Mesendoderm (in vitro differentiated cells): ENCODE measurements at regions not wholly inside any gene's neighbourhood (a gene's known extent, or its start where the extent isn't known, plus 50 kb on each side); places are given as distances from the start of the nearest gene placed in this dataset.
A peak's percentile ranks its signal among the peaks of the same experiment; 100 is the strongest.

Experiments used
- DNase-seq: peaks from one replicate; pipeline ENCODE4 v3.0.0; 2013
- H2AK5ac ChIP-seq: 2 replicates; pipeline ENCODE4 v1.6.1; 2013; ENCODE audit warnings: low read length, inconsistent platforms
- H2BK120ac ChIP-seq: 2 replicates; pipeline ENCODE4 v1.6.1; 2013; ENCODE audit warnings: low read depth, mild to moderate bottlenecking, low read length, moderate library complexity, mixed read lengths
- H2BK15ac ChIP-seq: replicated peaks from 2 replicates; pipeline ENCODE4 v1.6.1; 2013; ENCODE audit warnings: low read depth, mild to moderate bottlenecking, moderate library complexity
- H2BK5ac ChIP-seq: 2 replicates; pipeline ENCODE4 v1.6.1; 2013; ENCODE audit warnings: low read length, inconsistent platforms
- H3K18ac ChIP-seq: 2 replicates; pipeline ENCODE4 v1.6.1; 2013; ENCODE audit warnings: mild to moderate bottlenecking, low read length, mixed read lengths
- H3K23ac ChIP-seq: one replicate; pipeline ENCODE4 v1.6.1; 2013; ENCODE audit warnings: low read length
- H3K27ac ChIP-seq: 2 replicates; pipeline ENCODE4 v1.5.1; 2013; ENCODE audit warnings: low read depth, mild to moderate bottlenecking, inconsistent platforms, low read length, moderate library complexity
- H3K27me3 ChIP-seq: 2 replicates; pipeline ENCODE4 v1.6.1; 2013; ENCODE audit warnings: low read length, control low read depth, mild to moderate bottlenecking, inconsistent platforms; ENCODE audit not compliant: insufficient read depth, poor library complexity
- H3K36me3 ChIP-seq: 2 replicates; pipeline ENCODE4 v1.6.1; 2013; ENCODE audit warnings: low read length, inconsistent platforms; ENCODE audit not compliant: control insufficient read depth, insufficient read depth
- H3K4ac ChIP-seq: one replicate; pipeline ENCODE4 v1.6.1; 2013; ENCODE audit warnings: low read depth, mild to moderate bottlenecking, low read length, moderate library complexity
- H3K4me1 ChIP-seq: 2 replicates; pipeline ENCODE4 v1.6.1; 2013; ENCODE audit warnings: low read depth, low read length, inconsistent platforms; ENCODE audit not compliant: control insufficient read depth
- H3K4me2 ChIP-seq: 2 replicates; pipeline ENCODE4 v1.6.1; 2013; ENCODE audit warnings: low read length
- H3K4me3 ChIP-seq: 2 replicates; pipeline ENCODE4 v1.5.1; 2013; ENCODE audit warnings: mild to moderate bottlenecking, low read length
- H3K56ac ChIP-seq: one replicate; pipeline ENCODE4 v1.6.1; 2013; ENCODE audit warnings: low read length
- H3K79me1 ChIP-seq: 2 replicates; pipeline ENCODE4 v1.6.1; 2013; ENCODE audit warnings: low read length, inconsistent platforms
- H3K79me2 ChIP-seq: 2 replicates; pipeline ENCODE4 v1.6.1; 2013; ENCODE audit warnings: mild to moderate bottlenecking, low read length; ENCODE audit not compliant: control insufficient read depth, insufficient read depth
- H3K9ac ChIP-seq: 2 replicates; pipeline ENCODE4 v1.6.1; 2013; ENCODE audit warnings: low read length, inconsistent platforms
- H4K5ac ChIP-seq: one replicate; pipeline ENCODE4 v1.6.1; 2013; ENCODE audit warnings: low read length
- H4K8ac ChIP-seq: one replicate; pipeline ENCODE4 v1.6.1; 2013; ENCODE audit warnings: low read depth, mild to moderate bottlenecking, control low read depth, low read length, moderate library complexity
- WGBS: extraction: QIAGEN DNeasy Blood & Tissue Kit; methylation state at CpG from one replicate; pipeline ENCODE4 v1.1.7; 2013; ENCODE audit warnings: low lambda C conversion rate, missing lambda C conversion rate; ENCODE audit not compliant: insufficient coverage; ENCODE audit errors: extremely low coverage; 5-methylcytosine and 5-hydroxymethylcytosine counted together

- H3K79me1 ChIP-seq = peaks cover 19% of the 10 kb centered on the region
- H3K23ac ChIP-seq = no peak overlapping the region
- H3K9ac ChIP-seq = peak overlapping the region; percentile 54
- H3K36me3 ChIP-seq = no peaks in the 10 kb centered on the region
- H2BK120ac ChIP-seq = no peak overlapping the region
- H3K4me1 ChIP-seq = peaks cover 10% of the 10 kb centered on the region
- no peak overlapping the region for H3K18ac ChIP-seq
- H2BK5ac ChIP-seq = no peak overlapping the region
- H2AK5ac ChIP-seq = peak overlapping the region; percentile 9
- H4K5ac ChIP-seq = no peak overlapping the region
- H4K8ac ChIP-seq = no peak overlapping the region
- no peak overlapping the region for H3K4ac ChIP-seq
- no peak overlapping the region for H3K4me2 ChIP-seq
- DNase-seq = no peak
- no peak overlapping the region for H2BK15ac ChIP-seq
- peaks cover 7% of the 10 kb centered on the region for H3K79me2 ChIP-seq
- H3K27ac ChIP-seq = no peak overlapping the region
- WGBS = no CpG with 5 or more reads among the region's 8 CpGs
- H3K4me3 ChIP-seq = no peak overlapping the region
- no peaks in the 10 kb centered on the region for H3K27me3 ChIP-seq
- H3K56ac ChIP-seq = peak overlapping the region; percentile 29
These were observed 67.2 kb upstream of the PTGR2 start for GRCh38 chr14:73784181-73784987.

GRCh38 chr14:73783107-73783727 lies 68.4 kb upstream of the PTGR2 start:
- Histone ChIP-seq H3K56ac (no peak overlapping the region), H3K36me3 (no peaks in the 10 kb centered on the region), H3K27me3 (no peaks in the 10 kb centered on the region), H3K4me1 (peaks cover 10% of the 10 kb centered on the region), H3K4me3 (no peak overlapping the region), H3K18ac (no peak overlapping the region), H3K4ac (no peak overlapping the region), H4K5ac (no peak overlapping the region), H2BK5ac (no peak overlapping the region), H3K27ac (no peak overlapping the region), H3K9ac (no peak overlapping the region), H3K79me2 (peaks cover 7% of the 10 kb centered on the region), H2AK5ac (no peak overlapping the region), H3K4me2 (no peak overlapping the region), H2BK15ac (no peak overlapping the region), H4K8ac (no peak overlapping the region), H3K23ac (no peak overlapping the region), H3K79me1 (peaks cover 22% of the 10 kb centered on the region), H2BK120ac (no peak overlapping the region)
- WGBS = no CpG with 5 or more reads among the region's 10 CpGs
- no peak for DNase-seq

- Histone ChIP-seq H3K9ac (no peak overlapping the region), H2BK15ac (no peak overlapping the region), H3K27ac (no peak overlapping the region), H3K56ac (no peak overlapping the region), H2BK5ac (no peak overlapping the region), H3K4ac (no peak overlapping the region), H4K8ac (no peak overlapping the region), H3K4me1 (peaks cover 10% of the 10 kb centered on the region), H4K5ac (no peak overlapping the region), H3K4me2 (no peak overlapping the region), H3K18ac (no peak overlapping the region), H2AK5ac (no peak overlapping the region), H3K27me3 (no peaks in the 10 kb centered on the region), H3K23ac (no peak overlapping the region), H3K79me1 (peaks cover 22% of the 10 kb centered on the region), H3K36me3 (no peaks in the 10 kb centered on the region), H2BK120ac (no peak overlapping the region), H3K4me3 (no peak overlapping the region), H3K79me2 (peaks cover 7% of the 10 kb centered on the region)
- no CpG with 5 or more reads among the region's 2 CpGs for WGBS
- DNase-seq = no peak
These were observed 68.4 kb upstream of the PNMA1 start for GRCh38 chr14:73782623-73783022.

- Histone ChIP-seq H2BK15ac (no peak overlapping the region), H3K4me1 (peaks cover 8% of the 10 kb centered on the region), H3K23ac (no peak overlapping the region), H3K27me3 (no peaks in the 10 kb centered on the region), H4K5ac (no peak overlapping the region), H3K56ac (no peak overlapping the region), H3K18ac (no peak overlapping the region), H4K8ac (no peak overlapping the region), H3K36me3 (no peaks in the 10 kb centered on the region), H3K4ac (no peak overlapping the region), H3K4me2 (no peak overlapping the region), H2AK5ac (no peak overlapping the region), H2BK120ac (no peak overlapping the region), H3K4me3 (no peak overlapping the region), H3K27ac (no peak overlapping the region), H2BK5ac (no peak overlapping the region), H3K79me1 (peaks cover 27% of the 10 kb centered on the region), H3K9ac (no peak overlapping the region), H3K79me2 (peaks cover 9% of the 10 kb centered on the region)
- no peak for DNase-seq
- no CpG with 5 or more reads among the region's 3 CpGs for WGBS
These were observed 66.7 kb upstream of the PNMA1 start for GRCh38 chr14:73780896-73781295.

GRCh38 chr14:73780391-73780790 lies 66.2 kb upstream of the PNMA1 start:
- no peak overlapping the region for H2BK120ac ChIP-seq
- no peak overlapping the region for H2BK5ac ChIP-seq
- no peak overlapping the region for H3K23ac ChIP-seq
- peaks cover 8% of the 10 kb centered on the region for H3K4me1 ChIP-seq
- WGBS = no CpG with 5 or more reads among the region's 4 CpGs
- H2AK5ac ChIP-seq = no peak overlapping the region
- no peak overlapping the region for H3K4me2 ChIP-seq
- H4K8ac ChIP-seq = no peak overlapping the region
- peaks cover 27% of the 10 kb centered on the region for H3K79me1 ChIP-seq
- H2BK15ac ChIP-seq = no peak overlapping the region
- no peak overlapping the region for H4K5ac ChIP-seq
- H3K18ac ChIP-seq = no peak overlapping the region
- no peak overlapping the region for H3K27ac ChIP-seq
- H3K4ac ChIP-seq = no peak overlapping the region
- no peak for DNase-seq
- H3K4me3 ChIP-seq = no peak overlapping the region
- H3K9ac ChIP-seq = no peak overlapping the region
- no peak overlapping the region for H3K56ac ChIP-seq
- no peaks in the 10 kb centered on the region for H3K27me3 ChIP-seq
- no peaks in the 10 kb centered on the region for H3K36me3 ChIP-seq
- H3K79me2 ChIP-seq = peaks cover 9% of the 10 kb centered on the region
